ENCODE measurements at regions not wholly inside any gene's neighbourhood (a gene's known extent, or its start where the extent isn't known, plus 50 kb on each side); places are given as distances from the start of the nearest gene placed in this dataset.

DNA sequence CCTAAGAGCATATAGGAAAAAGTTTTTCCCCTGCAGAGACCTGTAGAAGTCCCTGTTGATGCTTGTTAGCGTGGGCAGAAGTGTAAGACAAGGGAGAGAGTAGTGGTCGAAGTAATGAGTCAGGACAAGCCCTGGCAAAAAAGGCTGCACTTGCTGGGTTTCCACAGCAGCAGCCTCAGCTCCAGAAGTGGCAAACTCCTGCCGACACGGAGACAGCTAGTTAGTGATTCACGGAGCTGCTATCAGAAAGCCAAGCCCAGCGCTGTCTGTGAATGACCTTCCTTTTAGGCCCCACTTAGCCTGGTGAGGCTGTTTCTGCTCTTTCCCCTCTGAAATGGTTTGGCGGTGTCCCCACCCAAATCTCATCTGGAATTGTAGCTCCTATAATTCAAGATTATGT, 109.1 kb downstream of the FAM50B start:
- no peak for DNase-seq
- WGBS, 2 donors, result 89 to 92% methylated on average over 7 of the region's 7 CpGs
- TF ChIP-seq, protein P1, sequence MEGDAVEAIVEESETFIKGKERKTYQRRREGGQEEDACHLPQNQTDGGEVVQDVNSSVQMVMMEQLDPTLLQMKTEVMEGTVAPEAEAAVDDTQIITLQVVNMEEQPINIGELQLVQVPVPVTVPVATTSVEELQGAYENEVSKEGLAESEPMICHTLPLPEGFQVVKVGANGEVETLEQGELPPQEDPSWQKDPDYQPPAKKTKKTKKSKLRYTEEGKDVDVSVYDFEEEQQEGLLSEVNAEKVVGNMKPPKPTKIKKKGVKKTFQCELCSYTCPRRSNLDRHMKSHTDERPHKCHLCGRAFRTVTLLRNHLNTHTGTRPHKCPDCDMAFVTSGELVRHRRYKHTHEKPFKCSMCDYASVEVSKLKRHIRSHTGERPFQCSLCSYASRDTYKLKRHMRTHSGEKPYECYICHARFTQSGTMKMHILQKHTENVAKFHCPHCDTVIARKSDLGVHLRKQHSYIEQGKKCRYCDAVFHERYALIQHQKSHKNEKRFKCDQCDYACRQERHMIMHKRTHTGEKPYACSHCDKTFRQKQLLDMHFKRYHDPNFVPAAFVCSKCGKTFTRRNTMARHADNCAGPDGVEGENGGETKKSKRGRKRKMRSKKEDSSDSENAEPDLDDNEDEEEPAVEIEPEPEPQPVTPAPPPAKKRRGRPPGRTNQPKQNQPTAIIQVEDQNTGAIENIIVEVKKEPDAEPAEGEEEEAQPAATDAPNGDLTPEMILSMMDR (IDR thresholded peaks at IDR 0.05), result no peak
- no peak for TF ChIP-seq POLR2A (IDR thresholded peaks at IDR 0.05)
- H3K9me3 ChIP-seq, result no peaks in the 10 kb centered on the region
- ATAC-seq, result no peak
- H3K4me3 ChIP-seq, result no peak overlapping the region
- no peaks in the 10 kb centered on the region for H3K36me3 ChIP-seq (replicated peaks in 1 of 2; ENCODE audit: insufficient read depth in 1 of 2, low read depth in 2 of 2)
- no peaks in the 10 kb centered on the region for H3K27me3 ChIP-seq
- intact Hi-C loops (cut with DNase I), result no loop called here
- H3K27ac ChIP-seq, result no peak overlapping the region
- no peaks in the 10 kb centered on the region for H3K4me1 ChIP-seq

DNA sequence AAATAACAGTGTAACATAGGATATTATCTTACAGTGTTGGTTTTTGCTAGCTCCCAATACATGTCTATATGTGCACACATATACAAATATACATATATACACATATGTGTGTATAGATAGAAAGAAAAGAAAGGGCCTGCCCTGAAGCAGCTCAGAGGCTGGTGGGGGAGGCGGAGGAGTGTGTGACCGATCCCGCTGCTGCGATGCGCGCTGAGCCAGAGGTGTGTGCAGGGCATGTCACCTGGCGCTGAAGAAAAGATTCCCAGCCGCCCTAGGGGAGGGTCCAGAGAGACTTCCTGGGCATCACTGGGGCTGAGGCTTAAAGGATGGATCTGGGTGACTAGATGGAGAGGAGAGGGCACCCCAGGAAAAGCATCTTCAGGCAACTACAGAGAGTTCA, 110.2 kb downstream of the FAM50B start:
- Histone ChIP-seq H3K9me3 (no peaks in the 10 kb centered on the region), H3K4me1 (no peaks in the 10 kb centered on the region), H3K27ac (no peak overlapping the region), H3K27me3 (no peaks in the 10 kb centered on the region), H3K4me3 (no peak overlapping the region), H3K36me3 (replicated peaks in 1 of 2; ENCODE audit: insufficient read depth in 1 of 2, low read depth in 2 of 2) (no peaks in the 10 kb centered on the region)
- TF ChIP-seq, protein P1 (IDR thresholded peaks at IDR 0.05), result no peak
- no peak for TF ChIP-seq POLR2A (IDR thresholded peaks at IDR 0.05)
- DNase-seq (no peak), ATAC-seq (no peak)
- 83 to 95% methylated on average over 8 of the region's 8 CpGs for WGBS, 2 donors
- intact Hi-C loops (cut with DNase I), result no loop called here

DNA sequence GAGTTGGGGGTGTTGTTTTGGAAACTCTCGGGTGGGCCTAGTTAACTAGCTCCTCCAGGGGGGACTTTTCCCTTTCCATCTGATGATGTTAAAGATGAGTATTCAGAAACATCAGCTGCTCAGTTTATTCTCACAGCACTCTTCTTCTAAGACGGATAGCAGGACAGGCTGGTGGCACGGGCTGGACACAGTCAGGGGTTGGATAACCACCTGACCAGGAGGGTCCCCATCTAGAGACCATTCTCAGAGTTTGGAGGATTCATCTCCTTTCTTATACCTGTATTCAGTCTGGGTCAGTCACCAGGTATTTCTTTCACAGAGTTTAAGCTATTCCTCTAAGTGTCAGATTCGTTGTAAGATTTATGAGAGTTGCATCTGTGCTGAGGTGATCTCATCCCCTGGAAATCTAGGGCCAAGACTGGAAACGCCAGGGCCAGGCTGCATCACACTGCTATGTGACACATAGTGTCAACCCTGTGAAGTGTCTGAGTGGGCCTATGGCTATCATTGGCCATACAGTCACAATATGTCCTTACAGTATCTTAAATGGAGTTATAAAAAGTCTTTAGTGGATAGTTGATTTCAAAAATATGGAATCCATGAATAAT, 111.7 kb downstream of the FAM50B start:
- intact Hi-C loops (cut with DNase I), result no loop called here
- Histone ChIP-seq H3K4me3 (no peak overlapping the region), H3K4me1 (no peaks in the 10 kb centered on the region), H3K36me3 (replicated peaks in 1 of 2; ENCODE audit: insufficient read depth in 1 of 2, low read depth in 2 of 2) (no peaks in the 10 kb centered on the region), H3K27me3 (no peaks in the 10 kb centered on the region), H3K27ac (no peak overlapping the region), H3K9me3 (no peaks in the 10 kb centered on the region)
- TF ChIP-seq, protein P1 (IDR thresholded peaks at IDR 0.05), result no peak
- no peak for TF ChIP-seq POLR2A (IDR thresholded peaks at IDR 0.05)
- DNase-seq (no peak), ATAC-seq (peak; percentile 31)
- WGBS, 2 donors, result 64 to 65% methylated on average over 5 of the region's 5 CpGs

DNA sequence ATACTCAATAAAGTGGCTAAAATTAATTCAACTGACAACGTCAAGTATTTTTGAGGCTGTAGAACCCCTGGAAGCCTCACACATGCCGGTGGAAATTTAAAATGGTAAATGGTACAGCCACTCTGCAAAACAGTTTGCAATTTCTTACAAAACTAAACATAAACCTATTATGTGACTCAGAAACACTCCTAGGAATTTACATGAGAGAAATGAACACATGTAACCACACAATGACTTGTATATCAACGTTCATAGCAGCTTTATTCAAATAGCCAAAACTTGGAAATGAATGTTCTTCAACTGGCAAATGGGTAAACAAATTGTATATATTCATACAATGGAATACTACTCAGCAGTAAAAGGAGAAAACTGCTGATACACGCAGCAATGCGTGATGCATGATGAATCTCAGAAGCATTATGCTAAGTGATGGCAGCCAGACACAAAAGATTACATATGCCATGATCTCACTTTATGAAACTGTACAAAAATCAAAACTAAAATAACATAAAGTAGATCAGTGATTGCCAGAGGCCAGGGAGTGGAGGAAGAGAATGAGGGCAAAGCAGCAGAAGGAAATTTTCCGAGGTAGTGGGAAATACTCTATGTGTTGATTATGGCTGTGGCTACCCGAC, 112.5 kb downstream of the FAM50B start:
- Histone ChIP-seq H3K4me3 (no peak overlapping the region), H3K4me1 (no peaks in the 10 kb centered on the region), H3K9me3 (no peaks in the 10 kb centered on the region), H3K27me3 (no peaks in the 10 kb centered on the region), H3K36me3 (replicated peaks in 1 of 2; ENCODE audit: insufficient read depth in 1 of 2, low read depth in 2 of 2) (no peaks in the 10 kb centered on the region), H3K27ac (no peak overlapping the region)
- DNase-seq (no peak), ATAC-seq (no peak)
- WGBS, 2 donors, result 77 to 78% methylated on average over 7 of the region's 7 CpGs
- no peak for TF ChIP-seq POLR2A (IDR thresholded peaks at IDR 0.05)
- TF ChIP-seq, protein P1 (IDR thresholded peaks at IDR 0.05), result no peak
- intact Hi-C loops (cut with DNase I), result no loop called here
